Hepatocyte (in vitro differentiated cells): ENCODE measurements at regions not wholly inside any gene's neighbourhood (a gene's known extent, or its start where the extent isn't known, plus 50 kb on each side); places are given as distances from the start of the nearest gene placed in this dataset.

Source experiments
- DNase-seq: peaks from one replicate; pipeline ENCODE4 v3.0.0-alpha.2; 2016; ENCODE audit warnings: low spot score
- H2AFZ ChIP-seq: fragments of 200-600 bp; sonication (generic); 2 replicates; pipeline ENCODE4 v1.6.0; 2016; ENCODE audit warnings: antibody characterized with exemption, mild to moderate bottlenecking
- H3K27ac ChIP-seq: fragments of 200-600 bp; sonication (generic); 2 replicates; pipeline ENCODE4 v1.5.1; 2016; ENCODE audit warnings: mild to moderate bottlenecking
- H3K27me3 ChIP-seq: fragments of 200-600 bp; sonication (generic); 2 replicates; pipeline ENCODE4 v1.6.1; 2016
- H3K36me3 ChIP-seq: fragments of 200-600 bp; sonication (generic); replicated peaks from 2 replicates; pipeline ENCODE4 v1.5.1; 2016; ENCODE audit warnings: low read depth; ENCODE audit not compliant: insufficient read depth
- H3K4me1 ChIP-seq: fragments of 200-600 bp; sonication (generic); 2 replicates; pipeline ENCODE4 v1.5.1; 2016; ENCODE audit warnings: mild to moderate bottlenecking, moderate library complexity; ENCODE audit not compliant: insufficient read depth
- H3K4me2 ChIP-seq: fragments of 200-600 bp; sonication (generic); 2 replicates; pipeline ENCODE4 v1.6.0; 2016
- H3K4me3 ChIP-seq: fragments of 200-600 bp; sonication (generic); 2 replicates; pipeline ENCODE4 v1.5.1; 2016; ENCODE audit warnings: mild to moderate bottlenecking
- H3K79me2 ChIP-seq: fragments of 200-600 bp; sonication (generic); 2 replicates; pipeline ENCODE4 v1.6.0; 2017; ENCODE audit warnings: mild to moderate bottlenecking
- H3K9me2 ChIP-seq: fragments of 200-600 bp; sonication (generic); replicated peaks from 2 replicates; pipeline ENCODE4 v1.6.0; 2017; ENCODE audit warnings: mild to moderate bottlenecking; ENCODE audit not compliant: insufficient read depth
- H3K9me3 ChIP-seq: fragments of 200-600 bp; sonication (generic); 2 replicates; pipeline ENCODE4 v1.5.1; 2016; ENCODE audit warnings: low read depth, mild to moderate bottlenecking
- H4K20me1 ChIP-seq: fragments of 200-600 bp; sonication (generic); 2 replicates; pipeline ENCODE4 v1.6.0; 2016; ENCODE audit warnings: mild to moderate bottlenecking; ENCODE audit not compliant: insufficient read depth, poor library complexity, severe bottlenecking
- EZH2 ChIP-seq: fragments of 200-600 bp; sonication (generic); IDR thresholded peaks from 2 replicates; pipeline ENCODE4 v1.6.1; 2016; ENCODE audit warnings: antibody characterized with exemption, mild to moderate bottlenecking, borderline replicate concordance
- EZH2phosphoT487 ChIP-seq: fragments of 200-600 bp; sonication (generic); IDR thresholded peaks from one replicate; pipeline ENCODE4 v1.6.1; 2018; ENCODE audit warnings: antibody characterized with exemption, mild to moderate bottlenecking, low read depth, moderate library complexity; ENCODE audit not compliant: unreplicated experiment, severe bottlenecking
- WGBS: methylation state at CpG from one replicate; pipeline ENCODE4 v1.1.6; 2016; ENCODE audit warnings: low lambda C conversion rate; ENCODE audit errors: missing lambda C conversion rate; 5-methylcytosine and 5-hydroxymethylcytosine counted together
- TF ChIP-seq, protein P1 (sequence below): fragments of 200-600 bp; sonication (generic); IDR thresholded peaks from 2 replicates; pipeline ENCODE4 v1.5.1; 2016; ENCODE audit warnings: antibody characterized with exemption, mild to moderate bottlenecking; ENCODE audit not compliant: poor library complexity

DNA sequence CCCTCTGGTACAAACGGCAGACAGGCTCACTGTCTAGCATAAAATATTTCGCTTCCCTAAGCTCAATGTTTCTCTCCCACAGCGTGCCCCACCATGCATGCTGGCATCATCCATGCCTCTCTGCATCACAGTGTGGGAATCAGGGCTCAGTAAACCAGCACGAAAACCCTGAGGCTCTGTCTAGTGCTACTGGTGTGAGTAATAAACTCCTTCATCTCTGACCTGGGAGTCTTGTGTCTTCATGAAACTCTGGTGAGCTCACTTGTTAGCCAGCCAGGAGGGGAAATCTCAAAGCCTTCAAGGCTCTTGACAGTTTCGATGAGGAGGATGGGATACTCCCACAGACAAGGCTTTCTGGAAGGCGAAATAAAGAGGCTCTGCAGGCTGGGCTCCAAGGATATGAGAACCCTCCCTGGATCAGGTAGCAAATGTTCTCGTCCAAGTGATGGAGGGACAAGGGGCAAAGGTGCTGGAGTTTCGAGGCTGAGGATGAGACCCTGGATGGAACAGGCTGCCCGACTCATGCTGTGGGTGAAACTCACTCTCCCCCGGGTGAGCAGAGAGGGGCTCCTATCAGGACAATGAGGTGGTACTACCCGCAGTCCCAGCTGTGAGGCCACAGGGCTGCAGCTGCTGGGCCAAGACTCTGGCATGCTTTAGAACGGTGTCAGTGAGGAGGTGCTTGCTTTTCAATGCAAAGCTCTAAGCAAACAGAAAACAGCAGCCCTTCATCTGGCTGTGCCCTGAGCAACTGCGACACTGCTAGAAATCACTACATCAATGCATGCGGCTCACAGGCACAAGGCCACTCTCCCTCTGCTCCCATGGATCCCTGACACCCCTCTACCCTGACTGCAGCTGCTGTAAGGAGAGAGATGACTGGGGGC lies 69.3 kb downstream of the SHANK2 start:
- 93% methylated on average over 13 of the region's 14 CpGs for WGBS
- H3K4me1 ChIP-seq = peaks cover 7% of the 10 kb centered on the region
- peaks cover 10% of the 10 kb centered on the region for H3K79me2 ChIP-seq

GRCh38 chr11:71181566-71181965 lies 70.8 kb downstream of the SHANK2 start:
- Histone ChIP-seq H3K36me3 (no peaks in the 10 kb centered on the region), H3K79me2 (peaks cover 23% of the 10 kb centered on the region), H4K20me1 (peaks cover 3% of the 10 kb centered on the region), H3K9me2 (no peaks in the 10 kb centered on the region), H3K27ac (no peak overlapping the region), H3K4me1 (peaks cover 7% of the 10 kb centered on the region), H3K27me3 (no peaks in the 10 kb centered on the region), H3K4me2 (no peak overlapping the region), H3K4me3 (no peak overlapping the region), H3K9me3 (peaks cover 7% of the 10 kb centered on the region), H2AFZ (no peak overlapping the region)
- 93% methylated on average over 14 of the region's 14 CpGs for WGBS
- no peak for DNase-seq
- TF ChIP-seq EZH2 (no peak), EZH2phosphoT487 (no peak)
- TF ChIP-seq, protein P1, sequence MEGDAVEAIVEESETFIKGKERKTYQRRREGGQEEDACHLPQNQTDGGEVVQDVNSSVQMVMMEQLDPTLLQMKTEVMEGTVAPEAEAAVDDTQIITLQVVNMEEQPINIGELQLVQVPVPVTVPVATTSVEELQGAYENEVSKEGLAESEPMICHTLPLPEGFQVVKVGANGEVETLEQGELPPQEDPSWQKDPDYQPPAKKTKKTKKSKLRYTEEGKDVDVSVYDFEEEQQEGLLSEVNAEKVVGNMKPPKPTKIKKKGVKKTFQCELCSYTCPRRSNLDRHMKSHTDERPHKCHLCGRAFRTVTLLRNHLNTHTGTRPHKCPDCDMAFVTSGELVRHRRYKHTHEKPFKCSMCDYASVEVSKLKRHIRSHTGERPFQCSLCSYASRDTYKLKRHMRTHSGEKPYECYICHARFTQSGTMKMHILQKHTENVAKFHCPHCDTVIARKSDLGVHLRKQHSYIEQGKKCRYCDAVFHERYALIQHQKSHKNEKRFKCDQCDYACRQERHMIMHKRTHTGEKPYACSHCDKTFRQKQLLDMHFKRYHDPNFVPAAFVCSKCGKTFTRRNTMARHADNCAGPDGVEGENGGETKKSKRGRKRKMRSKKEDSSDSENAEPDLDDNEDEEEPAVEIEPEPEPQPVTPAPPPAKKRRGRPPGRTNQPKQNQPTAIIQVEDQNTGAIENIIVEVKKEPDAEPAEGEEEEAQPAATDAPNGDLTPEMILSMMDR = no peak

More for the DNA sequence above, 69.3 kb downstream of the SHANK2 start:
- Histone ChIP-seq H3K9me2 (no peaks in the 10 kb centered on the region), H3K36me3 (no peaks in the 10 kb centered on the region), H3K4me2 (no peak overlapping the region), H3K9me3 (no peaks in the 10 kb centered on the region), H3K4me3 (no peak overlapping the region), H4K20me1 (peaks cover 3% of the 10 kb centered on the region), H3K27me3 (no peaks in the 10 kb centered on the region), H2AFZ (no peak overlapping the region), H3K27ac (no peak overlapping the region)
- no peak for TF ChIP-seq EZH2phosphoT487
- TF ChIP-seq, protein P1 = no peak
- DNase-seq = no peak

DNA sequence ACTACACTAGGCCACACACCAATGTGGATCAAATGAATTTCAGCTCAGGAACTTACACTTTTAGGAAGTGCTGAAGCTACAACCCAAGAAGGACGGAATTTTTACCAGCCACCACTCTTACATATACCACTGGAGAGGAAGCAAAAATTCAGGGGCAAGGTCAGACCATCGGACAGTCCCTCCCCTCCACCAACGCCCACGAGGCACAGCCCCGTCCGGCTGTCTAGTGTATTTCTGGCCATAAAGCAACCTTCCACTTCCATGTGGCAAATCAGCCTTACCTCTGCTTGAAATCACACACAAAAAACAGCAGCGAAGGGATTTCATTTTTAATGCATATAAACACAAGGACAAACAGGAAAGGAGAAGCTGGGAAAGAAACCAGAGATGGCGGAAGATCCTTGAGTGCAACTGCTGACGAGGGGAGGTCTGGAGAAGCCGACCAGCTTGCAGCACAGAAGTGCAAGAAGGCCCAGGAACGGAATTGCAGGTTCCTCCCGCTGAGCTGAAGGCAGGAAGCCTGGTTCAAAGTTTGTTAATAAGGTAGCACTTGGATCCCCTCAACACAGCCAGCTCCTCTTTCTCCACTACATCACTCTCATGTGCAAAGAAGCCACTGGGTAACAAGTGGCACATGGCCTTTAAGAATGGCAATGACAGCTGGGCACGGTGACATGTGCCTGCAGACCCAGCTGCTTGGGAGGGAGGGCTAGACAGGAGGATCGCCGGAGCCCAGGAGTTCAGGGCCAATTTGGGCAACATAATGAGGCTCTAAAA lies 71.5 kb downstream of the SHANK2 start:
- Histone ChIP-seq H3K27me3 (no peaks in the 10 kb centered on the region), H3K9me3 (peaks cover 7% of the 10 kb centered on the region), H3K9me2 (no peaks in the 10 kb centered on the region), H3K4me2 (no peak overlapping the region), H3K36me3 (no peaks in the 10 kb centered on the region), H3K4me1 (peaks cover 7% of the 10 kb centered on the region), H4K20me1 (peaks cover 3% of the 10 kb centered on the region), H2AFZ (no peak overlapping the region), H3K4me3 (no peak overlapping the region), H3K79me2 (peaks cover 29% of the 10 kb centered on the region), H3K27ac (no peak overlapping the region)
- TF ChIP-seq EZH2 (no peak), EZH2phosphoT487 (no peak)
- TF ChIP-seq, protein P1 = no peak
- 84% methylated on average over 15 of the region's 15 CpGs for WGBS
- no peak for DNase-seq
